GM12878 (cell line): ENCODE measurements at regions not wholly inside any gene's neighbourhood (a gene's known extent, or its start where the extent isn't known, plus 50 kb on each side); places are given as distances from the start of the nearest gene placed in this dataset.

Experiments used
- ATAC-seq: fragments of 200-7000 bp; cut with Tn5 transposase; 3 replicates; pipeline ENCODE4 v1.9.1; 2020; ENCODE audit warnings: mild to moderate bottlenecking, moderate library complexity
- BruUV-seq: library from RNA; stranded (reverse); fragments of 400-500 nt; replicated peaks from 2 replicates; lab custom pipeline; 2021; lab: Mats Ljungman, UMichigan
- CTCF ChIA-PET: fragments of 300-600 bp; sonication (Branson Sonifier 250); formaldehyde crosslinking; extraction: SDS; loops from one replicate; lab custom pipeline; 2021; ENCODE audit warnings: inconsistent platforms; lab: Yijun Ruan, JAX
- POLR2A ChIA-PET: fragments of 350-600 bp; formaldehyde crosslinking; extraction: SDS; loops from one replicate; lab custom pipeline; 2021; ENCODE audit warnings: inconsistent platforms; lab: Charles Lee
- RAD21 ChIA-PET: fragments of 300-600 bp; sonication (Branson Sonifier 250); formaldehyde crosslinking; loops from one replicate; lab custom pipeline; 2023; ENCODE audit warnings: antibody characterized with exemption; ENCODE audit not compliant: unreplicated experiment; lab: Charles Lee
- SMC1A ChIA-PET: fragments of 300-600 bp; sonication (Branson Sonifier 250); formaldehyde crosslinking; loops from one replicate; lab custom pipeline; 2023; ENCODE audit not compliant: unreplicated experiment, uncharacterized antibody; lab: Charles Lee
- DNase-seq: peaks from one replicate; pipeline ENCODE4 v3.0.0-alpha.2; 2011; ENCODE audit warnings: low read depth, low spot score
- FAIRE-seq: peaks from 3 replicates; lab custom pipeline; 2011; peaks lifted over from hg19 to GRCh38; lab: Jason Lieb, UNC
- H2AFZ ChIP-seq: 2 replicates; pipeline ENCODE4 v1.6.0; 2011; ENCODE audit warnings: low read depth, low read length, control low read depth; ENCODE audit not compliant: control insufficient read depth
- H3K27ac ChIP-seq: 2 replicates; pipeline ENCODE4 v1.5.1; 2011; ENCODE audit warnings: control low read depth; ENCODE audit not compliant: control insufficient read depth, insufficient read depth
- H3K27me3 ChIP-seq, 2 experiments: replicated peaks in 1 of 2; 2 replicates each; pipeline versions ENCODE4 v1.6.0 to v1.6.1; 2011; ENCODE audit warnings: low read length in 1 of 2; ENCODE audit not compliant: control insufficient read depth in 2 of 2, insufficient read depth in 2 of 2
- H3K36me3 ChIP-seq, 2 experiments: 2 replicates each; pipeline ENCODE4 v1.5.1; 2011; ENCODE audit warnings: low read length in 1 of 2; ENCODE audit not compliant: control insufficient read depth in 2 of 2, insufficient read depth in 2 of 2
- H3K4me1 ChIP-seq: 2 replicates; pipeline ENCODE4 v1.6.1; 2011; ENCODE audit warnings: mild to moderate bottlenecking, low read length, moderate library complexity, mixed read lengths; ENCODE audit not compliant: control insufficient read depth, insufficient read depth
- H3K4me2 ChIP-seq: 2 replicates; pipeline ENCODE4 v1.6.0; 2011; ENCODE audit warnings: control low read depth; ENCODE audit not compliant: control insufficient read depth, insufficient read depth
- H3K4me3 ChIP-seq: fragments of 200-600 bp; sonication (generic); 2 replicates; pipeline ENCODE4 v1.5.1; 2016
- H3K79me2 ChIP-seq: 2 replicates; pipeline ENCODE4 v1.6.0; 2011; ENCODE audit warnings: low read length; ENCODE audit not compliant: control insufficient read depth, insufficient read depth
- H3K9ac ChIP-seq: 2 replicates; pipeline ENCODE4 v1.8.0; 2011; ENCODE audit warnings: low read length, control low read depth, mixed read lengths; ENCODE audit not compliant: control insufficient read depth, insufficient read depth
- H3K9me3 ChIP-seq: replicated peaks from 3 replicates; pipeline ENCODE4 v1.5.1; 2011; ENCODE audit warnings: mild to moderate bottlenecking, low read length; ENCODE audit not compliant: control insufficient read depth, insufficient read depth
- H4K20me1 ChIP-seq: 2 replicates; pipeline ENCODE4 v1.6.0; 2011; ENCODE audit not compliant: control insufficient read depth, insufficient read depth
- CBFB ChIP-seq: IDR thresholded peaks from 2 replicates; pipeline ENCODE4 v1.6.1; 2016; ENCODE audit warnings: antibody characterized with exemption, low read depth
- CBX5 ChIP-seq: sonication (generic); IDR thresholded peaks from 2 replicates; pipeline ENCODE4 v1.6.1; 2016; ENCODE audit warnings: low read depth, moderate library complexity, mild to moderate bottlenecking, inconsistent platforms
- CEBPB ChIP-seq, 2 experiments: fragments of 150-350 bp in 1 of 2; IDR thresholded peaks; 2 replicates each; pipeline ENCODE4 v1.6.1; 2012 to 2014; ENCODE audit warnings: low read depth in 2 of 2, low read length in 2 of 2, borderline replicate concordance in 1 of 2, inconsistent platforms in 1 of 2
- CHD4 ChIP-seq: fragments of 200-600 bp; sonication (generic); IDR thresholded peaks from 2 replicates; pipeline ENCODE4 v1.6.1; 2016; ENCODE audit warnings: mild to moderate bottlenecking
- CTCF ChIP-seq, 3 experiments: IDR thresholded peaks in 2 of 3; conservative IDR thresholded peaks in 1 of 3; 2 replicates each; pipeline ENCODE4 v1.5.1; 2011; ENCODE audit warnings: low read depth in 3 of 3, low read length in 3 of 3, mild to moderate bottlenecking in 3 of 3, control low read depth in 2 of 3, moderate library complexity in 2 of 3, inconsistent platforms in 1 of 3, mixed read lengths in 1 of 3; ENCODE audit not compliant: control insufficient read depth in 2 of 3, insufficient read depth in 1 of 3; ENCODE audit errors: extremely low read depth in 1 of 3
- GATAD2B ChIP-seq: fragments of 450-650 bp; conservative IDR thresholded peaks from 2 replicates; pipeline ENCODE4 v1.6.1; 2017; ENCODE audit warnings: low read depth, mild to moderate bottlenecking, moderate library complexity
- IKZF2 ChIP-seq, 2 experiments: fragments of 450-650 bp; IDR thresholded peaks; 2 replicates each; pipeline ENCODE4 v1.6.1; 2017; ENCODE audit warnings: mild to moderate bottlenecking in 2 of 2, moderate library complexity in 2 of 2
- NR2C1 ChIP-seq: fragments of 450-650 bp; IDR thresholded peaks from 2 replicates; pipeline ENCODE4 v1.6.1; 2017; ENCODE audit warnings: antibody characterized with exemption, mild to moderate bottlenecking, moderate library complexity
- ZZZ3 ChIP-seq: IDR thresholded peaks from 2 replicates; pipeline ENCODE4 v1.6.1; 2011; ENCODE audit warnings: low read depth; ENCODE audit not compliant: control insufficient read depth, insufficient read length
- WGBS: methylation state at CpG from one replicate; pipeline ENCODE4 v1.1.6; 2016; ENCODE audit warnings: low lambda C conversion rate; ENCODE audit not compliant: insufficient replicate concordance, insufficient coverage; ENCODE audit errors: missing lambda C conversion rate; 5-methylcytosine and 5-hydroxymethylcytosine counted together
- in situ Hi-C: fragments of 300-500 bp; cut with MboI; formaldehyde crosslinking; loops from 9 replicates; pipeline ENCODE4 v1.14.3; 2018; ENCODE audit warnings: mixed read lengths
- intact Hi-C: fragments of 100-400 bp; cut with micrococcal nuclease; formaldehyde crosslinking; loops from one replicate; pipeline ENCODE4 v1.14.2; 2022; ENCODE audit not compliant: unreplicated experiment

- Histone ChIP-seq H3K27me3 (no peaks in the 10 kb centered on the region), H3K4me1 (no peaks in the 10 kb centered on the region), H3K9me3 (no peaks in the 10 kb centered on the region), H4K20me1 (no peaks in the 10 kb centered on the region), H3K4me2 (no peak overlapping the region), H3K9ac (no peak overlapping the region), H3K27ac (no peak overlapping the region), H3K4me3 (no peak overlapping the region), H2AFZ (no peak overlapping the region), H3K79me2 (no peaks in the 10 kb centered on the region), H3K36me3 (no peaks in the 10 kb centered on the region)
- ATAC-seq = no peak
- RAD21 ChIA-PET = no interaction called here
- no peak for TF ChIP-seq CBFB
- no peak for TF ChIP-seq ZZZ3
- no peak for TF ChIP-seq NR2C1
- no peak for TF ChIP-seq CHD4
- TF ChIP-seq CBX5 = no peak
- no peak for TF ChIP-seq CTCF (IDR thresholded peaks at IDR 0.05 in 2 of 3, conservative IDR thresholded peaks at IDR 0.05 in 1 of 3; ENCODE audit: control insufficient read depth in 2 of 3, extremely low read depth in 1 of 3, insufficient read depth in 1 of 3, low read depth in 3 of 3, low read length in 3 of 3)
- no peak for TF ChIP-seq IKZF2 (IDR thresholded peaks at IDR 0.05)
- TF ChIP-seq CEBPB (IDR thresholded peaks at IDR 0.05; ENCODE audit: borderline replicate concordance in 1 of 2, low read depth in 2 of 2, low read length in 2 of 2) = no peak
- TF ChIP-seq GATAD2B = no peak
- POLR2A ChIA-PET = no interaction called here
- 0% methylated on average over 2 of the region's 2 CpGs for WGBS
- in situ Hi-C loops = no loop called here
- DNase-seq = no peak
- intact Hi-C loops = no loop called here
- CTCF ChIA-PET = no interaction called here
- no TSS peak for BruUV-seq
- SMC1A ChIA-PET = no interaction called here
- FAIRE-seq = no peak
Measured at GRCh38 chr2:140128909-140129308, 1348.7 kb upstream of the NXPH2 start.
